ENCODE measurements at regions not wholly inside any gene's neighbourhood (a gene's known extent, or its start where the extent isn't known, plus 50 kb on each side); places are given as distances from the start of the nearest gene placed in this dataset.

DNA sequence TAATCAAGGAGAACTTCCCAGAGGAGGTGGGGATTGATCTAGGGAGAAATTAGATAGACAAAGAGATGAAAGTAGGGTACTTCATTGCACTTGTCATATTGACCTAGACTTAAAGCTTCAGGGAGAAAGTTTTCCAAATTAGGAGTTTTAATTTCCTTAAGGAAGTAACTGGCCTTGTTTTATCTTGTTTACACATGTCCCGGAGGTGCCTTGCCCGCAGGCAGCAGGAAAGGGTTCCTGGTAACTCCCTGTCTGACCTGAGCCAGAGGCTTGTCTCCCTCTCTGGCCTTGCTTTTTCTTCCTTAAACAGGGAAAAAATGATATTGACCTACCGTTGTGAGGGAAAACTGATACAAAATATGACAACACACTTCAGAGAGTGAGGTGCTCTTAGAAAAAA, 181.6 kb downstream of the EVX1 start:
- TF ChIP-seq, protein P1, sequence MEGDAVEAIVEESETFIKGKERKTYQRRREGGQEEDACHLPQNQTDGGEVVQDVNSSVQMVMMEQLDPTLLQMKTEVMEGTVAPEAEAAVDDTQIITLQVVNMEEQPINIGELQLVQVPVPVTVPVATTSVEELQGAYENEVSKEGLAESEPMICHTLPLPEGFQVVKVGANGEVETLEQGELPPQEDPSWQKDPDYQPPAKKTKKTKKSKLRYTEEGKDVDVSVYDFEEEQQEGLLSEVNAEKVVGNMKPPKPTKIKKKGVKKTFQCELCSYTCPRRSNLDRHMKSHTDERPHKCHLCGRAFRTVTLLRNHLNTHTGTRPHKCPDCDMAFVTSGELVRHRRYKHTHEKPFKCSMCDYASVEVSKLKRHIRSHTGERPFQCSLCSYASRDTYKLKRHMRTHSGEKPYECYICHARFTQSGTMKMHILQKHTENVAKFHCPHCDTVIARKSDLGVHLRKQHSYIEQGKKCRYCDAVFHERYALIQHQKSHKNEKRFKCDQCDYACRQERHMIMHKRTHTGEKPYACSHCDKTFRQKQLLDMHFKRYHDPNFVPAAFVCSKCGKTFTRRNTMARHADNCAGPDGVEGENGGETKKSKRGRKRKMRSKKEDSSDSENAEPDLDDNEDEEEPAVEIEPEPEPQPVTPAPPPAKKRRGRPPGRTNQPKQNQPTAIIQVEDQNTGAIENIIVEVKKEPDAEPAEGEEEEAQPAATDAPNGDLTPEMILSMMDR (IDR thresholded peaks at IDR 0.05), result no peak
- POLR2A ChIA-PET, result no interaction called here
- Mint-ChIP-seq H3K4me3 (no peak overlapping the region), H3K9me3 (no peaks in the 10 kb centered on the region), H3K4me1 (no peaks in the 10 kb centered on the region), H3K27me3 (peaks cover 15% of the 10 kb centered on the region), H3K27ac (no peak overlapping the region), H3K36me3 (ENCODE audit: low read depth) (no peaks in the 10 kb centered on the region)
- CTCF ChIA-PET, result no interaction called here
- intact Hi-C loops (cut with micrococcal nuclease), result no loop called here
- ATAC-seq (ENCODE audit: low read depth) (no peak), DNase-seq (no peak)

DNA sequence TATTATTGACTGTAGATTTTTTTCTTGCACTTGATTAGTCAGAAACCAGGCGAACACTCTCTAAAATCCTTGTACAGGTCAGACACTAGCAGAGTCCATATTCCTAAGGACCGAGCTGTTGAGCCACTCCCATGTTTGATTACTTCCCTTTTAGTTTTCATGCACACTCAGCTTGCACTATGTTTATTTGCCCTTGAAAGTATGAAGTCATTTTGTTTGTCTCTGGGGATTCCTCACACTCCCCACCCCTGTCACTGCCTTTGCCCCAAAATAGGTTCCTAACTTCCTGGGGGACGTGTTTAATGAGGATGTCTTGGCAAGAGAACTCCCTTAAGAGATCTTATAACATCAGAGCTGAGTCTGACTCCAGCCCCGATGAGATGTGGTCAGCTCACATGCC, 182.1 kb downstream of the EVX1 start:
- TF ChIP-seq, protein P1 (IDR thresholded peaks at IDR 0.05), result no peak
- Mint-ChIP-seq H3K36me3 (ENCODE audit: low read depth) (no peaks in the 10 kb centered on the region), H3K27ac (no peak overlapping the region), H3K4me1 (no peaks in the 10 kb centered on the region), H3K27me3 (peaks cover 15% of the 10 kb centered on the region), H3K4me3 (no peak overlapping the region), H3K9me3 (no peaks in the 10 kb centered on the region)
- no peak for DNase-seq
- ChIA-PET CTCF (no interaction called here), POLR2A (no interaction called here)
- no peak for ATAC-seq (ENCODE audit: low read depth)
- intact Hi-C loops (cut with micrococcal nuclease), result no loop called here

- TF ChIP-seq, protein P1 (IDR thresholded peaks at IDR 0.05), result no peak
- intact Hi-C loops (cut with micrococcal nuclease), result no loop called here
- CTCF ChIA-PET, result no interaction called here
- H3K4me1 Mint-ChIP-seq, result peaks cover 6% of the 10 kb centered on the region
- no peak for ATAC-seq (ENCODE audit: low read depth)
- DNase-seq, result no peak
- H3K9me3 Mint-ChIP-seq, result no peaks in the 10 kb centered on the region
- POLR2A ChIA-PET, result no interaction called here
- no peaks in the 10 kb centered on the region for H3K36me3 Mint-ChIP-seq (ENCODE audit: low read depth)
- no peak overlapping the region for H3K4me3 Mint-ChIP-seq
- H3K27ac Mint-ChIP-seq, result no peak overlapping the region
- peaks cover 18% of the 10 kb centered on the region for H3K27me3 Mint-ChIP-seq
Observed at GRCh38 chr7:27427416-27427815, 184.8 kb downstream of the EVX1 start.

DNA sequence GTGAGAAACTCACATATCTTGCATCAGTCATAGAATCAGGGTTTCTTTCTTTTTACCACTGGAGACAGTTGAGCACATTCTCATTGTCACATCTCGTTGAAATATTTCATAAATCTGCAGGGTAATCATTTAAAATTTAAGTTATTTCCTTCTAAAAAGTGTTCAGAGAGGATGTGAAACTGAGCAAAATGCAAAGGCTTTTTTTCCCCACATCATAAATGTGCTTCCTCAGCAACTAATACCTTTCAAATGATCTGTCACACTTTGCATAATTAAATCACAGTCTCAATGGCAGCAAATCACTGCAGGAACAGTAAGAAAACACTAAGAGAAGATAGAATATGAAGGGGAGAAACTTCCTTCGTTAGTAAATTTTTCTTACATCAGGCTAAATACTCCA, 187.5 kb downstream of the EVX1 start:
- Mint-ChIP-seq H3K4me3 (no peak overlapping the region), H3K9me3 (no peaks in the 10 kb centered on the region), H3K27me3 (peaks cover 19% of the 10 kb centered on the region), H3K4me1 (peaks cover 6% of the 10 kb centered on the region), H3K27ac (no peak overlapping the region), H3K36me3 (ENCODE audit: low read depth) (no peaks in the 10 kb centered on the region)
- no peak for ATAC-seq (ENCODE audit: low read depth)
- ChIA-PET CTCF (no interaction called here), POLR2A (no interaction called here)
- intact Hi-C loops (cut with micrococcal nuclease), result no loop called here
- TF ChIP-seq, protein P1 (IDR thresholded peaks at IDR 0.05), result no peak
- DNase-seq, result no peak

GRCh38 chr7:27431465-27431864, 188.9 kb downstream of the EVX1 start:
- Mint-ChIP-seq H3K4me1 (peaks cover 6% of the 10 kb centered on the region), H3K4me3 (no peak overlapping the region), H3K27me3 (peaks cover 19% of the 10 kb centered on the region), H3K27ac (no peak overlapping the region), H3K9me3 (no peaks in the 10 kb centered on the region), H3K36me3 (ENCODE audit: low read depth) (no peaks in the 10 kb centered on the region)
- ATAC-seq (ENCODE audit: low read depth) (no peak), DNase-seq (no peak)
- CTCF ChIA-PET, result no interaction called here
- intact Hi-C loops (cut with micrococcal nuclease), result no loop called here
- POLR2A ChIA-PET, result no interaction called here
- TF ChIP-seq, protein P1 (IDR thresholded peaks at IDR 0.05), result no peak
